Vagina (tissue), 2 donors: ENCODE measurements at regions not wholly inside any gene's neighbourhood (a gene's known extent, or its start where the extent isn't known, plus 50 kb on each side); places are given as distances from the start of the nearest gene placed in this dataset.

ENCODE experiments used
- POLR2A ChIP-seq, 2 donors: fragments of 450-650 bp; IDR thresholded peaks; one replicate each; pipeline ENCODE4 v1.6.1; 2017; ENCODE audit warnings: antibody characterized with exemption in 2 of 2, mild to moderate bottlenecking in 2 of 2, moderate library complexity in 2 of 2
- TF ChIP-seq, protein P1 (sequence below), 3 experiments: fragments of 450-650 bp in 2 of 3; fragments of 200-600 bp in 1 of 3; sonication (generic) in 1 of 3; IDR thresholded peaks; one replicate each; pipeline ENCODE4 v1.5.1; 2017 to 2019; ENCODE audit warnings: antibody characterized with exemption in 3 of 3, mild to moderate bottlenecking in 2 of 3, moderate library complexity in 2 of 3

DNA sequence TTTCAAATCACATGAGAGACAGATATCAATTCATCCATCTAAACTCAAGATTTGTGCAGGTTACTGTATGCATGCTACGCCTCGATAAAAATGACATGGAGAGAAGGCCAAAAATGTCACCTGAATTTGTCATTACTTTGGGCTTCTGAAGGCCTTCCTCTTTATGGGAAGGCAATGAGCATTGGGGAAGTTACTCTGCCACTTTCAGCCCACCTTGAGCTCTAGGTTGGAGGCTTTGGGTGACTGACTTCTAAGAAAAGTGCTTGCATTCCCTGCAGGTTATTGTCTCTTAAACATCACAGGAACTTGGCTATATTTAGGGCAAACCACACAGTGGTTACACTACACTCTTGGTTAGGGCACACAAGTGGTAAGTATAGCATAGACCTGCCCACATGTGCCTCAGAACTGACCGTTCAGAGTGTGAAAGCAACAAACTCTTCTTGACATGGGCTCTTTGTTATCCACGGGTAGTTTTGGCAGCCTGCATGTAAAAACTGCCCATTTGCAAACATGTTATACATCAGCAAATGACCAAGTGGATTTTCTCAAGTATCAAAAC, 169.5 kb downstream of the ZNF608 start:
- TF ChIP-seq, protein P1, sequence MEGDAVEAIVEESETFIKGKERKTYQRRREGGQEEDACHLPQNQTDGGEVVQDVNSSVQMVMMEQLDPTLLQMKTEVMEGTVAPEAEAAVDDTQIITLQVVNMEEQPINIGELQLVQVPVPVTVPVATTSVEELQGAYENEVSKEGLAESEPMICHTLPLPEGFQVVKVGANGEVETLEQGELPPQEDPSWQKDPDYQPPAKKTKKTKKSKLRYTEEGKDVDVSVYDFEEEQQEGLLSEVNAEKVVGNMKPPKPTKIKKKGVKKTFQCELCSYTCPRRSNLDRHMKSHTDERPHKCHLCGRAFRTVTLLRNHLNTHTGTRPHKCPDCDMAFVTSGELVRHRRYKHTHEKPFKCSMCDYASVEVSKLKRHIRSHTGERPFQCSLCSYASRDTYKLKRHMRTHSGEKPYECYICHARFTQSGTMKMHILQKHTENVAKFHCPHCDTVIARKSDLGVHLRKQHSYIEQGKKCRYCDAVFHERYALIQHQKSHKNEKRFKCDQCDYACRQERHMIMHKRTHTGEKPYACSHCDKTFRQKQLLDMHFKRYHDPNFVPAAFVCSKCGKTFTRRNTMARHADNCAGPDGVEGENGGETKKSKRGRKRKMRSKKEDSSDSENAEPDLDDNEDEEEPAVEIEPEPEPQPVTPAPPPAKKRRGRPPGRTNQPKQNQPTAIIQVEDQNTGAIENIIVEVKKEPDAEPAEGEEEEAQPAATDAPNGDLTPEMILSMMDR (IDR thresholded peaks at IDR 0.05), result no peak
- TF ChIP-seq POLR2A (IDR thresholded peaks at IDR 0.05), result no peak
